H9 (cell line): ENCODE measurements at regions not wholly inside any gene's neighbourhood (a gene's known extent, or its start where the extent isn't known, plus 50 kb on each side); places are given as distances from the start of the nearest gene placed in this dataset.

Source experiments
- DNase-seq: peaks from one replicate; pipeline ENCODE4 v3.0.0-alpha.2; 2017
- H2AFZ ChIP-seq: one replicate; pipeline ENCODE4 v1.6.1; 2013; ENCODE audit warnings: mild to moderate bottlenecking, low read length, control low read depth, moderate library complexity
- H2AK5ac ChIP-seq: 2 replicates; pipeline ENCODE4 v1.6.1; 2013; ENCODE audit warnings: low read length, control low read depth, mixed read lengths; ENCODE audit not compliant: insufficient read length
- H2BK120ac ChIP-seq: one replicate; pipeline ENCODE4 v1.6.1; 2013; ENCODE audit warnings: low read depth, mild to moderate bottlenecking, low read length, control low read depth, inconsistent platforms; ENCODE audit not compliant: poor library complexity, severe bottlenecking
- H2BK12ac ChIP-seq: 2 replicates; pipeline ENCODE4 v1.6.1; 2013; ENCODE audit warnings: low read length, control low read depth, mixed read lengths, low read depth; ENCODE audit not compliant: insufficient read length
- H2BK15ac ChIP-seq: 2 replicates; pipeline ENCODE4 v1.6.1; 2013; ENCODE audit warnings: low read depth, low read length, control low read depth
- H2BK20ac ChIP-seq: one replicate; pipeline ENCODE4 v1.6.1; 2013; ENCODE audit warnings: low read depth, mild to moderate bottlenecking, low read length, control low read depth, inconsistent platforms; ENCODE audit not compliant: poor library complexity, severe bottlenecking
- H2BK5ac ChIP-seq: 2 replicates; pipeline ENCODE4 v1.6.1; 2013; ENCODE audit warnings: low read length, control low read depth, mixed read lengths; ENCODE audit not compliant: insufficient read length
- H3K14ac ChIP-seq: 2 replicates; pipeline ENCODE4 v1.6.1; 2013; ENCODE audit warnings: low read length, control low read depth; ENCODE audit not compliant: insufficient read depth
- H3K18ac ChIP-seq: 2 replicates; pipeline ENCODE4 v1.6.1; 2013; ENCODE audit warnings: low read depth, mild to moderate bottlenecking, mixed read lengths, low read length, control low read depth; ENCODE audit not compliant: insufficient read length
- H3K23ac ChIP-seq: 2 replicates; pipeline ENCODE4 v1.6.1; 2013; ENCODE audit warnings: low read length, control low read depth, mixed read lengths, low read depth; ENCODE audit not compliant: insufficient read length
- H3K23me2 ChIP-seq: 2 replicates; pipeline ENCODE4 v1.6.1; 2013; ENCODE audit warnings: low read depth, mild to moderate bottlenecking, mixed read lengths, low read length, control low read depth; ENCODE audit not compliant: insufficient read length, poor library complexity, severe bottlenecking
- H3K27ac ChIP-seq: 2 replicates; pipeline ENCODE4 v1.5.1; 2013; ENCODE audit warnings: low read length, control low read depth, mixed read lengths, low read depth; ENCODE audit not compliant: insufficient read length
- H3K27me3 ChIP-seq: 2 replicates; pipeline ENCODE4 v1.6.1; 2013; ENCODE audit warnings: low read length, control low read depth, inconsistent platforms; ENCODE audit not compliant: insufficient read depth
- H3K4ac ChIP-seq: 2 replicates; pipeline ENCODE4 v1.6.1; 2013; ENCODE audit warnings: low read depth, mild to moderate bottlenecking, control low read depth, inconsistent platforms, low read length, moderate library complexity
- H3K4me1 ChIP-seq: 2 replicates; pipeline ENCODE4 v1.6.1; 2013; ENCODE audit warnings: low read length, control low read depth, inconsistent platforms; ENCODE audit not compliant: insufficient read depth
- H3K4me2 ChIP-seq: 2 replicates; pipeline ENCODE4 v1.6.1; 2013; ENCODE audit warnings: low read length, control low read depth, mixed read lengths; ENCODE audit not compliant: insufficient read length, insufficient read depth
- H3K56ac ChIP-seq: 2 replicates; pipeline ENCODE4 v1.6.1; 2013; ENCODE audit warnings: low read depth, mild to moderate bottlenecking, mixed read lengths, low read length, control low read depth; ENCODE audit not compliant: insufficient read length
- H3K79me1 ChIP-seq: 2 replicates; pipeline ENCODE4 v1.6.1; 2013; ENCODE audit warnings: low read depth, mild to moderate bottlenecking, moderate library complexity, low read length, control low read depth, inconsistent platforms; ENCODE audit not compliant: insufficient read depth, poor library complexity, severe bottlenecking
- H3K79me2 ChIP-seq: 2 replicates; pipeline ENCODE4 v1.6.1; 2013; ENCODE audit warnings: low read length, control low read depth, inconsistent platforms; ENCODE audit not compliant: insufficient read depth
- H3K9ac ChIP-seq: 2 replicates; pipeline ENCODE4 v1.6.1; 2013; ENCODE audit warnings: low read length, control low read depth, mixed read lengths; ENCODE audit not compliant: insufficient read length; ENCODE audit errors: extremely low read depth
- H3K9me3 ChIP-seq: one replicate; pipeline ENCODE4 v1.6.1; 2013; ENCODE audit warnings: low read depth, low read length, inconsistent platforms; ENCODE audit not compliant: control insufficient read depth
- H3T11ph ChIP-seq: one replicate; pipeline ENCODE4 v1.6.1; 2013; ENCODE audit warnings: mild to moderate bottlenecking, low read length, control low read depth, inconsistent platforms
- H4K20me1 ChIP-seq: one replicate; pipeline ENCODE4 v1.6.1; 2013; ENCODE audit not compliant: control insufficient read depth, insufficient read length, insufficient read depth
- H4K5ac ChIP-seq: 2 replicates; pipeline ENCODE4 v1.6.1; 2013; ENCODE audit warnings: low read depth, mild to moderate bottlenecking, mixed read lengths, low read length, control low read depth; ENCODE audit not compliant: insufficient read length
- H4K8ac ChIP-seq: replicated peaks from 2 replicates; pipeline ENCODE4 v1.6.1; 2013; ENCODE audit warnings: low read length, control low read depth, mixed read lengths, low read depth; ENCODE audit not compliant: insufficient read length
- H4K91ac ChIP-seq: 2 replicates; pipeline ENCODE4 v1.6.1; 2013; ENCODE audit warnings: low read depth, mild to moderate bottlenecking, moderate library complexity, mixed read lengths, low read length, control low read depth; ENCODE audit not compliant: insufficient read length
- H3K27ac Mint-ChIP-seq, 3 experiments: 2 replicates in 2 of 3; 3 replicates in 1 of 3; pipeline ENCODE4 v1.8.0; 2020 to 2021; ENCODE audit warnings: mixed read lengths in 3 of 3, mild to moderate bottlenecking in 1 of 3, moderate library complexity in 1 of 3
- H3K27me3 Mint-ChIP-seq: 2 replicates; pipeline ENCODE4 v1.8.0; 2021; ENCODE audit warnings: low read depth, mild to moderate bottlenecking, moderate library complexity, mixed read lengths
- H3K36me3 Mint-ChIP-seq, 3 experiments: 2 replicates in 2 of 3; 3 replicates in 1 of 3; pipeline ENCODE4 v1.8.0; 2020 to 2021; ENCODE audit warnings: low read depth in 3 of 3, mixed read lengths in 3 of 3; ENCODE audit not compliant: insufficient read depth in 1 of 3
- H3K4me1 Mint-ChIP-seq, 2 experiments: 2 replicates each; pipeline ENCODE4 v1.8.0; 2020; ENCODE audit warnings: mixed read lengths in 2 of 2
- H3K4me3 Mint-ChIP-seq, 2 experiments: 2 replicates in 1 of 2; 3 replicates in 1 of 2; pipeline ENCODE4 v1.8.0; 2020 to 2021; ENCODE audit warnings: mild to moderate bottlenecking in 2 of 2, mixed read lengths in 2 of 2, moderate library complexity in 1 of 2
- H3K9me3 Mint-ChIP-seq, 2 experiments: 2 replicates in 1 of 2; 3 replicates in 1 of 2; pipeline ENCODE4 v1.8.0; 2020; ENCODE audit warnings: mild to moderate bottlenecking in 2 of 2, mixed read lengths in 2 of 2, moderate library complexity in 1 of 2
- CTCF ChIP-seq: fragments of 200-600 bp; sonication (generic); conservative IDR thresholded peaks from 3 replicates; pipeline ENCODE4 v1.8.0; 2021; ENCODE audit warnings: antibody characterized with exemption, mild to moderate bottlenecking
- WGBS: extraction: QIAGEN DNeasy Blood & Tissue Kit; methylation state at CpG from one replicate; pipeline ENCODE4 v1.1.7; 2013; ENCODE audit warnings: missing lambda C conversion rate, low lambda C conversion rate, mixed read lengths; ENCODE audit not compliant: insufficient read length; ENCODE audit errors: extremely low coverage; 5-methylcytosine and 5-hydroxymethylcytosine counted together

GRCh38 chr21:22670148-22670547, 1671.9 kb downstream of the NCAM2 start:
- H3K36me3 Mint-ChIP-seq = peaks cover 0 to 22% (median 2%) of the 10 kb centered on the region in 3 experiments; a peak in 5 of 7 replicates
- TF ChIP-seq CTCF = no peak
- H3K18ac ChIP-seq = no peak overlapping the region
- H4K8ac ChIP-seq = no peak overlapping the region
- H2AK5ac ChIP-seq = no peak overlapping the region
- H3K9ac ChIP-seq = no peak overlapping the region
- no peak overlapping the region for H3T11ph ChIP-seq
- H2BK120ac ChIP-seq = no peak overlapping the region
- H4K91ac ChIP-seq = no peak overlapping the region
- H3K4ac ChIP-seq = no peak overlapping the region
- no peak overlapping the region for H3K4me2 ChIP-seq
- H3K79me1 ChIP-seq = no peaks in the 10 kb centered on the region
- no peak for DNase-seq
- no peak overlapping the region for H3K27ac ChIP-seq
- no peak overlapping the region for H3K14ac ChIP-seq
- no peaks in the 10 kb centered on the region for H3K4me1 Mint-ChIP-seq
- no peaks in the 10 kb centered on the region for H3K9me3 ChIP-seq
- no peaks in the 10 kb centered on the region for H3K4me1 ChIP-seq
- H3K27ac Mint-ChIP-seq = no peak overlapping the region
- no CpG with 5 or more reads among the region's 1 CpG for WGBS
- no peak overlapping the region for H2AFZ ChIP-seq
- H3K56ac ChIP-seq = no peak overlapping the region
- no peak overlapping the region for H4K5ac ChIP-seq
- H2BK5ac ChIP-seq = no peak overlapping the region
- no peak overlapping the region for H3K4me3 Mint-ChIP-seq
- peaks cover 19 to 25% of the 10 kb centered on the region in 2 experiments for H3K9me3 Mint-ChIP-seq
- no peaks in the 10 kb centered on the region for H4K20me1 ChIP-seq
- H2BK12ac ChIP-seq = no peak overlapping the region
- no peak overlapping the region for H2BK20ac ChIP-seq
- no peak overlapping the region for H2BK15ac ChIP-seq
- H3K23ac ChIP-seq = no peak overlapping the region
- no peaks in the 10 kb centered on the region for H3K27me3 ChIP-seq
- no peaks in the 10 kb centered on the region for H3K79me2 ChIP-seq
- no peaks in the 10 kb centered on the region; the same call in 1 of the 2 replicates for H3K27me3 Mint-ChIP-seq
- H3K23me2 ChIP-seq = no peaks in the 10 kb centered on the region
